ENCODE measurements at regions not wholly inside any gene's neighbourhood (a gene's known extent, or its start where the extent isn't known, plus 50 kb on each side); places are given as distances from the start of the nearest gene placed in this dataset.

DNA sequence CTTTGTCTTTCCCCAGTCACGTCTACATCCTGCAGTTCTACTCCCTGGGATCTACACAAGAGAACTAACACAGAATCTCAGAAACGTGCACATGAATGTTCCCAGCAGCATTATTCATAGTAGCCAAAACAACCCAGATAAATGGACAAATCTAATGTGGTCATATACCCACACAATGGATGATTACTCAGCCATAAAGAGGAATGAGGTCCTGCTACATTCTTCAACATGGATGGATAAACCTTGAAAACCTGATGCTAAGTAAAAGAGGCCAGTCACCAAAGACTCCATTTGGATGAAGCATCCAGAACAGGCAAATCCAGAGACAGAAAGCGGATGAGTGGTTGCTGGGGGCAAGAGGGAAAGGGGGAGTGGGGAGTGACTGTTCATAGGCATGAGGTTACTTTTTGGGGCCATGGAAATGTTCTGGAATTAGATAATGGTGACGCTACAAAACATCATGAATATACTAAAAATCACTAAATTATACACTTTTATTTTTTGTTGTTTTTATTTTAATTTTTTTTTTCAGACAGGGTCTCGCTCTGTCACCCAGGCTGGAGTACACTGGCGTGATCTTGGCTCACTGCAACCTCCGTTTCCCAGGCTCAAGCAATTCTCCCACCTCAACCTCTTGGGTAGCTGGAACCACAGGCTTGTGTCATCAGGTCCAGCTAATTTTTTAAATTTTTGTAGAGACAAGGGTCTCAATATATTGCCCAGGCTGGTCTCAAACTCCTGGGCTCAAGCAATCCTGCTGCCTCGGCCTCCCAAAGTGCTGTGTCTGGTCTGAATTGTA, 50.8 kb upstream of the DSN1 start:
- no peak for DNase-seq

DNA sequence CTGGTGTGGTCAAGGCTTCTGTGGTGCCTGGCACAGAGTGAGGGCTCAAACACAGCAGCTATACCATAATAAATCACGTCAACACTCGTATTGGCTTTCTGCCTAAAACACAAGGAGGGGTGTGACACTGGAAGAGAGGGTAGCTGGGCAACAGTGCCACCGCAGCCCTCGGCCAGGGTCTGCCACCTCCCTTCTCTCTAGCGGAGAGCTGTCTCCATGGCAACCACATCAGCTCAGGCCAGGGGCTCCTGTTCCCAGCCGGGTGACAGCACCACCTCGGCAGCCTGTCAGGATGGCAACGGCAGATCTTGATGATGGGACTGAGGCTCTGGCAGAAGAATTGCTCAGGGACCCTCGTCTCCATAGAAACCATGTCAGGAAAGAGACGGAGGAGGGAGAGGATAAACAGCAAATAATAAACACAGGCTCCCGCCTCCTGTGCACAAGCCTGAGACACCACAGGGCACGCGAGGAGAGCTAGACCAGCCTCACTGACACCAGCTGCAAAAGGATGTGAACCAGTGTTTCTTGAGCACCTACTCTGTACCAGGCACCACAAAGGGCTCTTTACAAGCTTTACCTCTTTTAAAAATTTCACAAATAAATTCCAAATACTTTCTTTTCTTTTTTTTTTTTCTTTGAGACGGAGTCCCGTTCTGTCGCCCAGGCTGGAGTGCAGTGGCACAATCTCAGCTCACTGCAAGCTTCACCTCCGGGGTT, 50.4 kb upstream of the TLDC2 start:
- DNase-seq = peak; percentile 75
